CMK (cell line): ENCODE measurements at regions not wholly inside any gene's neighbourhood (a gene's known extent, or its start where the extent isn't known, plus 50 kb on each side); places are given as distances from the start of the nearest gene placed in this dataset.
A peak's percentile ranks its signal among the peaks of the same experiment; 100 is the strongest.
"Not testable (repeated sequence)": the region's sequence is repeated elsewhere in the genome, so short reads cannot be mapped to it uniquely, and the experiment has no call there.

Experiments used
- DNase-seq: peaks from one replicate; pipeline ENCODE4 v3.0.0-alpha.2; 2010; ENCODE audit warnings: low read depth

- DNase-seq: no peak
Observed at GRCh38 chr22:48077699-48078098, 1315.2 kb downstream of the TBC1D22A start.

GRCh38 chr22:48076008-48076407 lies 1313.6 kb downstream of the TBC1D22A start:
- DNase-seq: no peak

GRCh38 chr22:48075604-48076003 lies 1313.2 kb downstream of the TBC1D22A start:
- no peak for DNase-seq

GRCh38 chr22:48072777-48073176 lies 1310.3 kb downstream of the TBC1D22A start:
- DNase-seq: no peak

DNA sequence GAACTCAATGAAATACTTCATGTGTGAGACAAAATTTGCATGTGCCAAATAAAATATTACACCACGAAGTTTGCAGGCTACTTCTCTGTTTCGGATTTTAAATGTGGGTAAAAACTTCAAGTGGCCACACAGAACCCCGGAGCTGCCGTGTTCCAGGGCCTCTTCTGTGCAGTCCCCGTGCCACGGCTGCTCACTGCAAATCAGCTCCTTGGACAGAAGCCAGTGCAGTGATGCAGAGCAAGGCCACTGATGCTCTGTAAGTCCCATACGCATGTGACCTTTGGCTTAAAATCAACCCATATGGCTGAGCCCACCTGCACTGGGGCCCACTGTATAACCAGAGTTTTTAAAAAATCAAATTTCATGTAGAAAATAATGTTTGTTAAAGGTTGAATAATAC lies 1309.4 kb downstream of the TBC1D22A start:
- no peak for DNase-seq

DNA sequence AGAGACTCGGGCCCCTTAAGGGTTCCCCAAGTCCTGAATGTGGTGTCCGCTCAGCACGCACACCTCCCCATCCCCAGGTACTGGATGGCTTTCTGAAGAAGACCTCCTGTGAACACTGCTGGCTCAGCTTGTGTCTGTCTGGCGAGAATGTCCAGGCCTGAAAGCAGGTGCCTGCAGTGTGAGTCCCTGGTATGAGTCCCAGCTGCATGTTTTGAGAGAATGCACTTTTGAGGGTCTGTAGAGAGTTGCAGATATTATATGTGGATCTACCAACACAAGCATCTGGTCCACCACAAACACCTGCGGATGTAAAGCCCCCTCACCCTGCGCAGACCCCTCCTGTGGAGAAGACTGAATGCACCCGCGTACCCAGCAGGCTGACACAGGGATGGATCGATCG lies 1308.9 kb downstream of the TBC1D22A start:
- no peak for DNase-seq

DNA sequence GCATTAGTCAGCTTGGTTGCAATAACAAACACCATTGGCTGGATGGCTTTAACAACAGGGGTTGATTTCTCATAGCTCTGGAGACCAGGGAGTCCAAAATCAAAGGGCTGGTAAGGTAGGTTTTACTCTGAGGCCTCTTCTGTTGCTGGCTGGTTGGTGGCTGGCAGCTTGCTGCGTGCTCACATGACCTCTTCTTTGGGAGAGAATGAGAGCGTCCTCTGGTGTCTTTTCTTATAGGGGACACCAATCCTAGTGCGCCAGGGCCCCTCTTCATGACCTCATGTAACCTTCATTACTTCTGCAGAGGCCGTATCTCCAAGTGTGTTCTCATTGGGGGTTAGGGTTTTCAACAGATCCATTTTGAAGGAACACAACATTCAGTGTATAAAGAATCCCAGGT lies 1308.3 kb downstream of the TBC1D22A start:
- no peak for DNase-seq

DNA sequence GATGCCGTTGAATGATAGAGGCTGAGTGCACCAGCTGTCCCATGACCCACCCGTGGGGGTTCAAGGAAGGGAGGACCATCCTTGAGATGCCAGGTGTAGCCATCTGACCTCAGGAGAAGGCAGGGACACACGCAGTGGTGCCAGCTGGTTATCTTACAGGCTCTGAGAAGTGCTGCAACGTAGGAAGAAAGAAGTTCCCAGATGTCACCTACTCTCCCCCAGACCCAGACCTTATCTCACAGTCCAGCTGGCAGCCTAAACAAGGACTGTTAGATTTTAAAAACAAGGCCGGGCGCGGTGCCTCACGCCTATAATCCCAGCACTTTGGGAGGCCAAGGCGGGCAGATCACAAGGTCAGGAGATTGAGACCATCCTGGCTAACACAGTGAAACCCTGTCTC lies 1307.6 kb downstream of the TBC1D22A start:
- DNase-seq: peak; percentile 7

DNA sequence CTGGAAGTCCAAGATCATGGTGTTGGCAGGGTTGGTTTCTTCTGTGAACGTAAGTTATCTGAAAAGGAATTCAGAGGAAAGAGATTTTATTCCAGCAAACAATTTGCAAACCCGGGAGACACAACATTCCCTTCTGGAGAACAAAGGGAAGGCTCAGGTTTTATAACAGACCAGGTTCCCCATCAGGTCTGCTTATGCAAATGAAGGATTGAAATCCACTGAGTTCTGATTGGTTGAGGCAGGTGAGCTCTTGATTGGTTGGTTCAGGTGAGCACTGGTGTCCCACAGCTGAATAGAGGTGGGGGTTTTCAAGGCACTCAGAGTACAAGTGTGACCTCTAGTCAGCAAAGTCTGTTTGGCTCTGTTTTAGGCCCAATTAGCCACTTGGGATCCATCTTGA lies 1306.8 kb downstream of the TBC1D22A start:
- no peak for DNase-seq

- no peak for DNase-seq
Observed at GRCh38 chr22:48068323-48068885, 1306.0 kb downstream of the TBC1D22A start.

GRCh38 chr22:48065892-48066291 lies 1303.4 kb downstream of the TBC1D22A start:
- DNase-seq: no peak

DNA sequence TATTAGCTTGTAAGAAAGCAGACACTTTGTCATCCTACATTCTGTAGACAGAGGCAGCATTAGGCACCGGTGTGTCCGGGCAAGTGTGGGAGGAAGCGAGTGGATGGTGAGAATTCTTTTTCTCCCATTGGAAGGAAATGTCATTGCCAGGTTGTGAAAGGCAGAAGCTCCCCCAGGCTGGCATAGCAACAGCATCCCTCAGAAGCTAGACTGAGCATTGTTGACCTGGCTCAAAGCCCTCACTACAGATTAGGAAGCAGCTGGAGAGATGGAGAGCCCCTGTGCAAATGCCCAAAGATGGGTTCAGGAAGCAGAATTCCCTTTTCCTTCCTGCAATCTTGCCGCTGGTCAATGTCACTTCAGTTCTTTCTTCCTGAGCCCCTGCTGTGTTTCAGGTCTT lies 1299.3 kb downstream of the TBC1D22A start:
- no peak for DNase-seq

- DNase-seq: no peak
Observed at GRCh38 chr22:48060266-48060665, 1297.8 kb downstream of the TBC1D22A start.

- DNase-seq: not testable (repeated sequence)
Observed at GRCh38 chr22:48059521-48059920, 1297.1 kb downstream of the TBC1D22A start.

DNA sequence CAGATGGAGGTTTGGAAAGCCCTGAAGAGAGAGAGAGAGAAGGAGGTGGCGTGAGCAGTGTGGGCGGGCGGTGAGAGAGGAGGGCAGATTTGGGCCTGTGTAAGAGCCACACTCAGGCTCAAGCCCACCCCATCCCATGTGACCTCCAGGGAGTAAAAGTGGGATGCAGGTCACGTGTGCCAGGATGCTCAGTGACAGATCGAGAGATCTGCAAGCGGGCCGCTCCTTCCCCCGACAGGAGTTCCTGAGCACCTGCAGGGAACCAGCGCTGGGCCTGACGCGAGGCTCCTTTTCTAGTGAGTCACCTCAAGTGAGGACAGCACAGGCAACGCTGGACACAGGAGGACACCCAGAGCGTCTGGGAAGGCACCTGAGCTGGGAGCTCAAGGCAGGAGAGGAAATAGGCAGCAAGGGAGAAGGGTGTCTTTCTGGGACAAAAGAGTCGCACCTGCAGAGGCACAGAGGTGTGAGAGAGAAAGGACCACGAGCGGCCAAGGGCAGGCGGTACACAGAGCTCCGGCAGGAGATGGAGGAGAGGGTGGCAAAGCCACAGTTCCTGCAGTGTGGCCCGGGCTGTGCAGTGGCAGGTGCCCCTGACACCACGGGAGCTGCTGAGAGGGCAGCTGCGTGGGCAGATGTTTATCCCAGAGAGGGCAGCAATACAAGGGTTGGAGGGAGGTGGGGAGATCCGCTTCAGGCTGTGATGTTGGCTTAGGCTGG lies 1294.8 kb downstream of the TBC1D22A start:
- no peak for DNase-seq

DNA sequence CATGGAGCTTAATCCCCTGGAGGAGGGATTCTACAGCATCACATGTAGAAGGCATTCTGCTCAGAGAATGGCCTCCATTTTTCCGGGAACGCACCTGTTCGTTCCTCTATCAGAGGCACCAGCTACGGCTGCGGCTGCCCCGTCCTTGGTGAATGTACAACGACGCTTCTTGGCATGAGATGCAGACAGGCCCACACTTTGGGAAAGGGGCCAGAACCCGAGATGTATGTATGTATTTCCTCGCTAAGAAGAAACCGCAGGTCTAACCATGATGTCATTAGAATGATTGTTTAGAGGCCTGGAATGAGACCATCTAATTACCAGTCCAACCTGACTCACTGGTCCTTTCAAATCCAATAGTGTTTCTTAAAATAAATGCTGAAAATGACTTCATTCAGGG lies 1293.4 kb downstream of the TBC1D22A start:
- DNase-seq: no peak

DNA sequence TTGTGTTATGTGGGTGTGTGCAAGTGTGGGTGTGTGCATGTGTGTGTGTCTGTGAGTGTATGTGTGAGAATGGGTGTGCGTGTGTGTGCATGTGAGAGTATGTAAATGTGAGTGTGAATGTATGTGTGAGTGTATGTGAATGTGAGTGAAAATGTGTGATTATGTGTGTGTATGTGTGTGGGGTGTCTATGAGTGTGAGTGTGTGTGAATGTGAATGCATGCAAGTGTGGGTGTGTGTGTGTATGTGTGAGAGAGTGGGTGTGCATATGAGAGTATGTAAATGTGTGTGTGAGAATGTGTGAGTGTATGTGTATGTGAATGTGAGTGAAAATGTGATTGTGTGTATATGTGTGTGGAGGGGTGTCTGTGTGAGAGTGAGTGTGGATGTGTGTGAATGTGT lies 1292.7 kb downstream of the TBC1D22A start:
- no peak for DNase-seq

DNA sequence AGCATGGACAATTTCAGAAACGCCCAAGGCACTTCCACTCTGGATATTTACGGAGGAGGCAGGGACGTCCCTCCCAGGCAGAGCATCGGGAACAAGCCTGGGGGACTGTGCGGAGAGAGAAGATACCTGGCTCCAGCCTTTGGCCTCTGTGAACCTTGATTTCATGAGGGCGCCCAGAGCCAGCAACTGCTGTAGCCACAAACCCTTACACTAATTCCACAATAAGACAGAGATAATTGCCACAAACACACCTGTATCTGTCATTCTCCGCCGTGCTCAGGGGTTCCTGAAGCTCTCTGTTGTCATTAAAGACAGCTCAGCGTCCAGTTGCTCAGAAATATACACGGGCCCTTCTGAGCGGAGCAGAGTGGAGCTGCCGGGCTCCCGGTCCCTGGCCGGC lies 1292.1 kb downstream of the TBC1D22A start:
- DNase-seq: no peak

DNA sequence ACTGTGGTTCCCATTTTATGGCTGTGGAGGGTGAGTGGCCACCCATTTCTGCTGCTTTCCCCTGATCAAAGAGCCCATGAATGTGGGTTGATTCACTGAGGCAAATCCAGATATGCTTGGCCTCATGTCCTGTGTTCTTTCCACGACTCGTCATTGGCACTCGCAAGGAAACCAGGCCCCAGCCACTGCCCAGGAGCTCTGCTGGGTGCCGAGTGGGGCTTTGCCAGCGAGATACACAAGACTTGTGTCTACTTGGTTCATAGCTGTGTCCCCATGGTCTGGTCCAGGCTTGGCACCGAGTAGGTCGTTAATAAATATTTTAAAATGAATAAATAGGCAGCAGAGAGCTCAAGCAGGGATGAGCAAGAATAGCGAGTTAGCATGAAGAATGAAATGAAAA lies 1291.5 kb downstream of the TBC1D22A start:
- DNase-seq: no peak

GRCh38 chr22:48053486-48053885 lies 1291.0 kb downstream of the TBC1D22A start:
- no peak for DNase-seq

DNA sequence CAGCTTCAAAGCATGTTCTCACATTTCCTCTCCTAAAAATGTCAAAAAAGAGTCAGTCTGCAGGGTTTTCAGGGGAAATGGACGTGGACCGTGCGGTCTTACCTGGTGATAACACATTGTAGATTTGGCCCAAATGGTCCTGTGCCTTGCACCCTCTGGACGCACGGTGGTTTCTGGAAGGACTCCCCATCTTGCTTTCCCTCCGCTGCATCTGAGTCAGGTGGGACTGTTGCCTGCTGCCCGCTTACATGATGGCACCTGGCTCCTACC lies 1290.1 kb downstream of the TBC1D22A start:
- DNase-seq: no peak

GRCh38 chr22:48051796-48052620 lies 1289.6 kb downstream of the TBC1D22A start:
- no peak for DNase-seq

GRCh38 chr22:48050836-48051235 lies 1288.4 kb downstream of the TBC1D22A start:
- DNase-seq: no peak

DNA sequence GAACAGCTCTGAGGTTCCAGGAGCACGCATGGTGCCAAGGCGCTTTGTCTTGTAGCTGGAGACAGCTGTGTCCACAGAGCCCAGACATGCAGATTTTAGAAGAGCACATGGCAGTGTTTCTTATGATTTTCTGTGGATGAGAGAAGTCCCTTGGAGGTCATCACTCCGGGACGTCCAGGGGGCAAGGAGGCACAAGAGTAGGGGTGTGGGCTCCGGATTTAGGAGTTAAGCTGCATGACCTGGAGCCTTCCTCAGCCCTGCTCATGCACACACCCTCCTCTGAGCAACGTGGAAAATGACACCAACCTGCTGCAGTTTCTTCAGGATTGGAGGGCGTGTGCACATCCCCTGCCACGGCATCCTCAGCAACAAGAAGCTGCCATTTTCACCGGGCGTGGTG lies 1286.7 kb downstream of the TBC1D22A start:
- DNase-seq: no peak
